ENCODE measurements at regions not wholly inside any gene's neighbourhood (a gene's known extent, or its start where the extent isn't known, plus 50 kb on each side); places are given as distances from the start of the nearest gene placed in this dataset.

- no peak overlapping the region for H3K9ac ChIP-seq (ENCODE audit: control insufficient read depth, insufficient read depth, low read length)
- H3K27ac ChIP-seq (ENCODE audit: control insufficient read depth, insufficient read depth): no peak overlapping the region
- POLR2A ChIA-PET: no interaction called here
- H3K9me3 ChIP-seq (replicated peaks; ENCODE audit: control insufficient read depth, insufficient read depth, low read length): no peaks in the 10 kb centered on the region
- H3K27me3 ChIP-seq (replicated peaks in 1 of 2; ENCODE audit: control insufficient read depth in 2 of 2, insufficient read depth in 2 of 2, low read length in 1 of 2): no peaks in the 10 kb centered on the region
- no peak overlapping the region for H3K4me3 ChIP-seq
- ATAC-seq: no peak
- no TSS peak for BruUV-seq (replicated peaks)
- RAD21 ChIA-PET (ENCODE audit: unreplicated experiment): no interaction called here
- intact Hi-C loops (cut with micrococcal nuclease; ENCODE audit: unreplicated experiment): no loop called here
- H4K20me1 ChIP-seq (ENCODE audit: control insufficient read depth, insufficient read depth): no peaks in the 10 kb centered on the region
- CTCF ChIA-PET: interaction anchor here (0.9 to 1.4 kb wide), 2 partner anchors 11 to 12 kb away, joined by 3 to 5 read pairs; no protein-coding TSS in a partner anchor
- in situ Hi-C loops (cut with MboI): no loop called here
- no peaks in the 10 kb centered on the region for H3K36me3 ChIP-seq (ENCODE audit: control insufficient read depth in 2 of 2, insufficient read depth in 2 of 2, low read length in 1 of 2)
- SMC1A ChIA-PET (ENCODE audit: uncharacterized antibody, unreplicated experiment): interaction anchor here (0.7 to 1.4 kb wide), 2 partner anchors 243 to 487 kb away, joined by 3 to 4 read pairs; no protein-coding TSS in a partner anchor
- 65% methylated on average over 10 of the region's 10 CpGs for WGBS (ENCODE audit: insufficient coverage, insufficient replicate concordance, low lambda C conversion rate, missing lambda C conversion rate)
- no peak for DNase-seq (ENCODE audit: low read depth, low spot score)
- TF ChIP-seq CHD4 (IDR thresholded peaks at IDR 0.05): no peak
- TF ChIP-seq POLR2AphosphoS2 (IDR thresholded peaks at IDR 0.05; ENCODE audit: low read depth, low read length): no peak
- TF ChIP-seq IRF3 (IDR thresholded peaks at IDR 0.05): no peak
- TF ChIP-seq CTCF (IDR thresholded peaks at IDR 0.05 in 2 of 3, conservative IDR thresholded peaks at IDR 0.05 in 1 of 3; ENCODE audit: control insufficient read depth in 2 of 3, extremely low read depth in 1 of 3, insufficient read depth in 1 of 3, low read depth in 3 of 3, low read length in 3 of 3): no peak
- TF ChIP-seq NR2C2 (IDR thresholded peaks at IDR 0.05; ENCODE audit: borderline replicate concordance, control insufficient read depth, insufficient read length, low read depth): no peak
- no peak for TF ChIP-seq KLF5 (IDR thresholded peaks at IDR 0.05; ENCODE audit: partially characterized antibody)
- no peak for TF ChIP-seq YY1 (IDR thresholded peaks at IDR 0.05; ENCODE audit: low read depth, low read length)
- TF ChIP-seq RBBP5 (conservative IDR thresholded peaks at IDR 0.05): no peak
- TF ChIP-seq IKZF2 (IDR thresholded peaks at IDR 0.05): no peak
- no peak for TF ChIP-seq E2F8 (IDR thresholded peaks at IDR 0.05; ENCODE audit: low read depth, partially characterized antibody)
- TF ChIP-seq ZNF592 (IDR thresholded peaks at IDR 0.05): no peak
- FAIRE-seq: no peak
- H3K4me1 ChIP-seq (ENCODE audit: control insufficient read depth, insufficient read depth, low read length): no peaks in the 10 kb centered on the region
- no peaks in the 10 kb centered on the region for H3K79me2 ChIP-seq (ENCODE audit: control insufficient read depth, insufficient read depth, low read length)
- H3K4me2 ChIP-seq (ENCODE audit: control insufficient read depth, insufficient read depth): no peak overlapping the region
- no peak overlapping the region for H2AFZ ChIP-seq (ENCODE audit: control insufficient read depth, low read depth, low read length)
Observed at GRCh38 chr12:90111791-90112580, 403.3 kb upstream of the ATP2B1 start.

Measured in GM12878 (cell line).